HG02678 (cell line): ENCODE measurements at regions not wholly inside any gene's neighbourhood (a gene's known extent, or its start where the extent isn't known, plus 50 kb on each side); places are given as distances from the start of the nearest gene placed in this dataset.
"Not testable (repeated sequence)": the region's sequence is repeated elsewhere in the genome, so short reads cannot be mapped to it uniquely, and the experiment has no call there.

Experiments used
- ATAC-seq: cut with Tn5 transposase; IDR thresholded peaks from one replicate; pipeline ENCODE4 v1.9.1; 2021; ENCODE audit warnings: mild to moderate bottlenecking, moderate library complexity; ENCODE audit not compliant: unreplicated experiment

GRCh38 chr4:30996841-30997240, 276.7 kb downstream of the PCDH7 start:
- no peak for ATAC-seq

DNA sequence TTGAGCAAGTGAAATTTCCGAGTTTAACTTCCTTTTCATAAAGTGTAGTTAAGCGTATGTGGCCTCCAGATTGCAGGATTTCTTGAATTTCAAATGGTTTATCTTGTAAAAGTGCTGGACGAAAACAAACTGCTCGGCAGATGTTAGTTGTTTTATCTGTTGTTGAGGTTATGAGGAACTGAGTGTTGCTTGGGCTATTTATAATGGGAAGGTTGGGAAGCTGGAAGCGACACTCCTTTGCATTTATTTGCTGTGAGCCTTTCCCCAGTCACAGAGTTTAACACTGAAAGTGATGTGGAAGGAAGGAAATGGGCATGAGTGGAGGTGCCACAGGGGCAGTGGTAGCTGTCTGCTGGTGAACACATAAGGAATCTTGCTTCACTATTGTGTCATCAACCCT, 284.9 kb downstream of the PCDH7 start:
- no peak for ATAC-seq

- ATAC-seq: no peak
Measured at GRCh38 chr4:31007858-31008257, 287.7 kb downstream of the PCDH7 start.

DNA sequence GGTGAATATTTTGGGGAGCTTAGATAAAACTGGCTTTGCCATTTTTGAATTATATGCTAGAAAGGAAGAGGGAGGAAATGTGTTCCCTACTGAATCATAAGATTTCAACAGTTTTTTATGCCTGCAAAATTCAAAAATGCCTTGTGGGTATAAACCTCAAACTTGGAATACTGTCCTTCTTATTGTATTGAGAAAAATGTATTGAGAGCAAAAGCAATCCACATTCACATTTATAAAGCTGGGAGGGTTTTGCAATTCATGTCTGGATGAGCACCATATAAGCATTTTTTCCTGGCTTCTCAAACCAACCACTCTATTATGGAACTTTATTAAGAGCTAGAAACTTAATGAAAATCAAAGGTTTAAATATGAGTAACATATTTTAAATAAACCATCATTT, 289.8 kb downstream of the PCDH7 start:
- no peak for ATAC-seq

DNA sequence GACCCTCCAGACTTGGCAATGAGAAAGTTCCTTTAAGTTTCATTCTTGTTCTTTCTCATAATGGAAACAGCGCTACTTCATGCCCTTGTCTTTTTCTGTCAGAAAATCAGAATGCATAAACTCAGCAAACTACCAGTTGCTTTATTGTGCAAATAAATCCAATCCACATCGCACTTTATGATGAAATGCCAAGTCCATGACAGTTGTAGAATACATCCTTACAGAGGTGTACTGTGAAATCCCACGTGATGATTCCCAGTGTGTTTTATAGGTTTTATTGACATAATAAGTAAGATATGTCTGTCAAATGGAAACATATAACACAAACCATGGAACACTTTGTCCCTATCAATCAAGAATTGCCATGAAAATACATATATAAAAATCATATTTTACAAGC, 295.0 kb downstream of the PCDH7 start:
- no peak for ATAC-seq

- ATAC-seq: no peak
Measured at GRCh38 chr4:31016322-31017061, 296.3 kb downstream of the PCDH7 start.

- no peak for ATAC-seq
Measured at GRCh38 chr4:31020363-31020762, 300.2 kb downstream of the PCDH7 start.

DNA sequence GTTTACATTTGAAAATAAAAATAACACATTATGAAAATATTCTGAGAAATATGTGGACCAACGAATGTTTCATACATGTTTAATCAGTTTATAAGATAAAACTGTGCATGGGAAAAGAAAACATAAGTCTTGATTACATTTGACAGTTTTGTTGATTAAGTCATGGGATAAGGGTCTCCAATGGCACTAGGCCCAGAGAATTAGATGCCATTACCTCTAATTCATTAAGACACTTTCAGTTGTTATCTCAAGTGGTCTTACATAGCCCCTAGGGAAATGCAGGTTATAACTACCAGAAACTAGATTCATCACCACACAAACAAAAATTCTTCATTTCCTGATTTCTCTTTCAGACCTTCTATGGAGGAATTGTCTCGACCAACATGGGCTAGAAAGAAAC, 300.8 kb downstream of the PCDH7 start:
- no peak for ATAC-seq

DNA sequence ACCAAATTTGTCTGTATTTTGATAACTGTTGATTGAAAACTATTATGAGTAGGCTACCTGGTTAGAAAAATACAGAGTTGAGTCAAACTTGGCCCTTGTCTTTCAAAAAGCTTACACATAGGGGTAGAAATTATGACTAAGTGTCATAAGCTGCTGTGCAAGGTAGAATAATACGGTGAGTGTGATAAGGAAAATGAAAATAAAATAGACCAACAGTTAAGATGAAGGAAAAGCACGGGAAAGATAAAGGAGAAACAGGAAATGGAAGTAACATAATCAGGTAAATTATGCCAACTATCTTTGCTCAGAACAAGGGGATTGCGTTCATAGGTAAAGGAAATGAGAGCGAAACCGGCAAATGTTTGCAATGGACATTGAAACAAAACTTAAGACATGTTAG, 302.5 kb downstream of the PCDH7 start:
- ATAC-seq: no peak

GRCh38 chr4:31023109-31023508, 302.9 kb downstream of the PCDH7 start:
- ATAC-seq: no peak

- ATAC-seq: no peak
Measured at GRCh38 chr4:31023742-31024141, 303.6 kb downstream of the PCDH7 start.

DNA sequence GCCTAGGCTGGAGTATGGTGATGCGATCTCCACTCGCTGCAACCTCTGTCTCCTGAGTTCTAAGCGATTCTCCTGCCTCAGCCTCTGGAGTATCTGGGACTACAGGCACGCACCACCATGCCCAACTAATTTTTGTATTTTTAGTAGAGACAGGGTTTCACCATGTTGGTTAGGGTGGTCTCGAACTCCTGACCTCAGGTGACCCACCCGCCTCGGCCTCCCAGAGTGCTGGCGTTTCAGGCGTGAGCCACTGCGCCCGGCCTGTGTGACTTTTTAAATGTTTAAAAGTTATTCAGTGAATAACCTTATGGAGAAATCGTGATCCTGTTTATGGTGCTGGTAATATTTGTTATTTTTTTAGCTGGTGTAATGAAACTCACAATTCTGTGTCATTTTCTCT, 304.6 kb downstream of the PCDH7 start:
- not testable (repeated sequence) for ATAC-seq

GRCh38 chr4:31026256-31026655, 306.1 kb downstream of the PCDH7 start:
- ATAC-seq: no peak

GRCh38 chr4:31034550-31034949, 314.4 kb downstream of the PCDH7 start:
- no peak for ATAC-seq

- ATAC-seq: no peak
Measured at GRCh38 chr4:31035761-31036160, 315.6 kb downstream of the PCDH7 start.

- no peak for ATAC-seq
Measured at GRCh38 chr4:31037703-31038102, 317.5 kb downstream of the PCDH7 start.

- ATAC-seq: no peak
Measured at GRCh38 chr4:31039382-31039781, 319.2 kb downstream of the PCDH7 start.

- ATAC-seq: no peak
Measured at GRCh38 chr4:31040106-31040505, 319.9 kb downstream of the PCDH7 start.

GRCh38 chr4:31041385-31041784, 321.2 kb downstream of the PCDH7 start:
- no peak for ATAC-seq

- ATAC-seq: no peak
Measured at GRCh38 chr4:31041853-31042252, 321.7 kb downstream of the PCDH7 start.

DNA sequence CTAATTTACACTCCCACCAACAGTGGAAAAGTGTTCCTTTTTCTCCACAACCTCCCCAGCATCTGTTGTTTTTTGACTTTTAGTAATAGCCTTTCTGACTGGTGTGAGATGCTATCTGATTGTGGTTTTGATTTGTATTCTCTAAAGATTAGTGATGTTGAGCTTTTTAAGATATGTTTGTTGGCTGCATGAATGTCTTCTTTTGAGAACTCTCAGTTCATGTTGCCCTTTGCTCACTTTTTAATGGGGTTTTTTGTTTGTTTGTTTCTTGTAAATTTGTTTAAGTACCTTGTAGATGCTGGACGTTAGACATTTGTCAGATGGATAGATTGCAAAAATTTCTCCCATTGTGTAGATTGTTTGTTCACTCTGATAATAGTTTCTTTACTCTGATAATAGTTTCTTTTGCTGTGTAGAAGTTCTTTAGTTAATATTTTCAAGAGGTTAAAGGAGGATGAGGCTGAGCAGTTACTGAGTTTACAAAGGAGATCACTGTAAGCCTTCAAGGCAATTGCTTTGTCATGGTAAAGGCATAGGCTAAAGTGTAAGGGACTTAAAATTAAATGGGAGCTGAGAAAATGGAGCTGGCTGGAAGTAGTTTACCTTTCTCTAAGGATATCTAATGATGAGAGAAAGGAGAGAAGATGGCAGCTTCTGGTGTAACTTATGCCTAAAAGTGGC, 323.4 kb downstream of the PCDH7 start:
- no peak for ATAC-seq

DNA sequence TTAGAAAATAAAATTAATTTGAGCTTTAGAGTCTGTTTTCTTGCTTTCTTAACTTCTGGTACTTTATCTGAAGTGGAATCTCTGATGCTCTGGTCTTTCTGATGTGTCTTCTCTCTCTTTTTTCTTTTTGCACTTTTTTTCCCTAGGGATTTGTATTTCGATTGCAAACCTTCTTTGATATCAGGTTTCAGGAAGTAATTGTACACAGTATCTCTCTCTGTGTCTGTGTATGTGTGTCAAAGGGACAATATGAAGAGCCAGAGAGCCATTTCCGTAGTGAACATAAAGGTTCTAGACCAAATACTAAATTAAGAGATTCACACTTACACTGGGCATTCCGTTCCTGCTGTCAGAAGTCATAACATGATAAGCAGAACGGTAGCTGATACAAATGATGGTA, 325.0 kb downstream of the PCDH7 start:
- ATAC-seq: no peak
